Lower lobe of right lung (tissue), 2 donors: ENCODE measurements at regions not wholly inside any gene's neighbourhood (a gene's known extent, or its start where the extent isn't known, plus 50 kb on each side); places are given as distances from the start of the nearest gene placed in this dataset.

ENCODE experiments used
- ATAC-seq, 2 donors: fragments of 200-7000 bp; cut with Tn5 transposase; one replicate each; pipeline ENCODE4 v1.9.1; 2020 to 2022; ENCODE audit warnings: mild to moderate bottlenecking in 2 of 2, moderate library complexity in 2 of 2
- DNase-seq: peaks from one replicate; pipeline ENCODE4 v3.0.0-alpha.2; 2020
- H3K27ac ChIP-seq: fragments of 200-600 bp; one replicate; pipeline ENCODE4 v1.8.0; 2022
- H3K27me3 ChIP-seq: fragments of 200-600 bp; one replicate; pipeline ENCODE4 v1.8.0; 2022; ENCODE audit warnings: low read depth
- H3K36me3 ChIP-seq: fragments of 200-600 bp; one replicate; pipeline ENCODE4 v1.8.0; 2022; ENCODE audit warnings: mild to moderate bottlenecking
- H3K4me1 ChIP-seq: fragments of 200-600 bp; one replicate; pipeline ENCODE4 v1.8.0; 2022
- H3K4me3 ChIP-seq: fragments of 200-600 bp; one replicate; pipeline ENCODE4 v1.8.0; 2022; ENCODE audit warnings: mild to moderate bottlenecking
- H3K9me3 ChIP-seq: fragments of 200-600 bp; one replicate; pipeline ENCODE4 v1.8.0; 2022
- CTCF ChIP-seq: fragments of 200-600 bp; IDR thresholded peaks from one replicate; pipeline ENCODE4 v1.8.0; 2022; ENCODE audit warnings: antibody characterized with exemption, mild to moderate bottlenecking
- intact Hi-C: fragments of 100-400 bp; cut with DNase I; formaldehyde crosslinking; loops from one replicate; pipeline ENCODE4 v1.11.0; 2022
- donor health status: DM: no; HTN: yes; CAD: no; lungs with severe emphysema.

GRCh38 chr18:47343291-47343690 is 91.8 kb upstream of the SKOR2 start:
- H3K36me3 ChIP-seq, result no peaks in the 10 kb centered on the region
- no peaks in the 10 kb centered on the region for H3K9me3 ChIP-seq
- intact Hi-C loops, result no loop called here
- TF ChIP-seq CTCF, result no peak
- no peak overlapping the region for H3K4me3 ChIP-seq
- DNase-seq (no peak), ATAC-seq (no peak)
- no peaks in the 10 kb centered on the region for H3K27me3 ChIP-seq
- H3K27ac ChIP-seq, result no peak overlapping the region
- no peaks in the 10 kb centered on the region for H3K4me1 ChIP-seq

GRCh38 chr18:47342566-47342965 is 91.1 kb upstream of the SKOR2 start:
- Histone ChIP-seq H3K36me3 (no peaks in the 10 kb centered on the region), H3K27ac (no peak overlapping the region), H3K9me3 (no peaks in the 10 kb centered on the region), H3K4me1 (no peaks in the 10 kb centered on the region), H3K27me3 (no peaks in the 10 kb centered on the region), H3K4me3 (no peak overlapping the region)
- intact Hi-C loops, result no loop called here
- no peak for TF ChIP-seq CTCF
- ATAC-seq, result no peak
- DNase-seq, result no peak

GRCh38 chr18:47341678-47342077 is 90.2 kb upstream of the SKOR2 start:
- DNase-seq (no peak), ATAC-seq (no peak)
- Histone ChIP-seq H3K27ac (no peak overlapping the region), H3K4me3 (no peak overlapping the region), H3K4me1 (no peaks in the 10 kb centered on the region), H3K9me3 (no peaks in the 10 kb centered on the region), H3K36me3 (no peaks in the 10 kb centered on the region), H3K27me3 (no peaks in the 10 kb centered on the region)
- intact Hi-C loops, result no loop called here
- no peak for TF ChIP-seq CTCF

GRCh38 chr18:47334966-47335365 is 83.5 kb upstream of the SKOR2 start:
- no peak for ATAC-seq
- Histone ChIP-seq H3K9me3 (no peaks in the 10 kb centered on the region), H3K4me1 (no peaks in the 10 kb centered on the region), H3K27ac (no peak overlapping the region), H3K36me3 (no peaks in the 10 kb centered on the region), H3K27me3 (no peaks in the 10 kb centered on the region), H3K4me3 (no peak overlapping the region)
- no peak for DNase-seq
- intact Hi-C loops, result no loop called here
- no peak for TF ChIP-seq CTCF

GRCh38 chr18:47333926-47334635 is 82.6 kb upstream of the SKOR2 start:
- no peak overlapping the region for H3K4me3 ChIP-seq
- intact Hi-C loops, result no loop called here

More at GRCh38 chr18:47333926-47334635, 82.6 kb upstream of the SKOR2 start:
- DNase-seq (no peak), ATAC-seq (no peak)
- TF ChIP-seq CTCF, result no peak
- Histone ChIP-seq H3K36me3 (no peaks in the 10 kb centered on the region), H3K4me1 (no peaks in the 10 kb centered on the region), H3K27me3 (no peaks in the 10 kb centered on the region), H3K27ac (no peak overlapping the region), H3K9me3 (no peaks in the 10 kb centered on the region)
